VCaP (cell line): ENCODE measurements at regions not wholly inside any gene's neighbourhood (a gene's known extent, or its start where the extent isn't known, plus 50 kb on each side); places are given as distances from the start of the nearest gene placed in this dataset.

ENCODE experiments used
- H3K27ac ChIP-seq: fragments of 450-650 bp; 2 replicates; pipeline ENCODE4 v1.5.1; 2017
- TF ChIP-seq, protein P1 (sequence below): fragments of 450-650 bp; conservative IDR thresholded peaks from 2 replicates; pipeline ENCODE4 v1.5.1; 2017; ENCODE audit warnings: mild to moderate bottlenecking, moderate library complexity

DNA sequence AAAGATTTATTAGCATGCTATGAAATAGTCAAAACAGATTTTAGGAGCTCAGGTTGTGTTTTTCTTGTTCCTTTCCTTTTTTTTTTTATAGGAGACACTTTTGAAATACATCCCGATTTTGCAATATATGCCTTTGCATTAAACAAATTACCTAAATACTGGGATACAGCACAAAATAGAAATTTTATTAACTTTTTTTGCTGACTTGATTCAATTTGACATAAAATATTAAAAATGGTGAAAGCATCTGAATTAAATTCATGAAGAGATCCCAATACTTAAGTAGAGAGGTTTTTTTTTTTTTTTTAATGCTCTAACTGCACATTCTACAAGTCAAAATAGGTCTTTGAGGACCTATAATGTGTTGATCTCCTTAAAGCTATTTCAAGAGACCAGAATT lies 939.5 kb upstream of the CHAC2 start:
- TF ChIP-seq, protein P1, sequence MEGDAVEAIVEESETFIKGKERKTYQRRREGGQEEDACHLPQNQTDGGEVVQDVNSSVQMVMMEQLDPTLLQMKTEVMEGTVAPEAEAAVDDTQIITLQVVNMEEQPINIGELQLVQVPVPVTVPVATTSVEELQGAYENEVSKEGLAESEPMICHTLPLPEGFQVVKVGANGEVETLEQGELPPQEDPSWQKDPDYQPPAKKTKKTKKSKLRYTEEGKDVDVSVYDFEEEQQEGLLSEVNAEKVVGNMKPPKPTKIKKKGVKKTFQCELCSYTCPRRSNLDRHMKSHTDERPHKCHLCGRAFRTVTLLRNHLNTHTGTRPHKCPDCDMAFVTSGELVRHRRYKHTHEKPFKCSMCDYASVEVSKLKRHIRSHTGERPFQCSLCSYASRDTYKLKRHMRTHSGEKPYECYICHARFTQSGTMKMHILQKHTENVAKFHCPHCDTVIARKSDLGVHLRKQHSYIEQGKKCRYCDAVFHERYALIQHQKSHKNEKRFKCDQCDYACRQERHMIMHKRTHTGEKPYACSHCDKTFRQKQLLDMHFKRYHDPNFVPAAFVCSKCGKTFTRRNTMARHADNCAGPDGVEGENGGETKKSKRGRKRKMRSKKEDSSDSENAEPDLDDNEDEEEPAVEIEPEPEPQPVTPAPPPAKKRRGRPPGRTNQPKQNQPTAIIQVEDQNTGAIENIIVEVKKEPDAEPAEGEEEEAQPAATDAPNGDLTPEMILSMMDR = no peak
- no peak overlapping the region for H3K27ac ChIP-seq

DNA sequence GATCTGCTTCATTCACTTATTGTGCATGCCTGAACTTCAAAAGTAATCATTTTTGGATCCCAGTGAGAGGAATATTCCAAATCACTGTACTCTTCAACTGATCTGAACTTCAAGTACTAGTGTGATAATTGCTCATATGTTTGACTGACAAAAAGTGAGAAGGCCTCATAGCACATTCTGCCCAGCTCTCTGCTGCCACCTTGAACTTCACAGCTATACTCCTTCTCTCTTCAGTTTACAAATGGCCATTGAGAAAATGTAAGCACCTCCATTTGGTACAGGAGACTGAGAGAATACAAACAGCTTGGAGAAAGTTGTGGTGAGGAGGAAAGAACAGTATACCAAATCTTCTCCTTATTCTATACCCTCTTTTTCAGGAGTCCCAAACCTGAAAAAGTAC lies 946.0 kb upstream of the CHAC2 start:
- H3K27ac ChIP-seq = no peak overlapping the region
- TF ChIP-seq, protein P1 = peak; percentile 39

DNA sequence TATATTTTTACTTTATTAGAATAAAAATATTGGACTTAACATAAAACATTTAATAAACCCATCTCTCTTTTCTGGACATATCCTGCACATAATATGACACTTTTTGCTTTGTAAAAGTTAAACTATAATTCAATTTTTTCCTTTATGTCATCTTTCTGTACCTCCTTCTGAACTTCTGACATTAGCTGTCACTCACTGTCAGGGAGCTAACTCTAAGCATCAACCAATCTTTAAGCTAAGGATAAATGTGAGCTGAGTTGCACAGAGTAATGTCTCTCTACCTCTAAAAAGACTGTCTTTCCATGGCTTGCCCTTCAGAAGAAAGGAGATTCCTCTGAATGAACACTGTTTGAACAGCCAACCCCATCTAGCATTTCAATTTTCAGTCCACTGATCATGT lies 948.6 kb upstream of the CHAC2 start:
- TF ChIP-seq, protein P1 = no peak
- H3K27ac ChIP-seq = no peak overlapping the region

DNA sequence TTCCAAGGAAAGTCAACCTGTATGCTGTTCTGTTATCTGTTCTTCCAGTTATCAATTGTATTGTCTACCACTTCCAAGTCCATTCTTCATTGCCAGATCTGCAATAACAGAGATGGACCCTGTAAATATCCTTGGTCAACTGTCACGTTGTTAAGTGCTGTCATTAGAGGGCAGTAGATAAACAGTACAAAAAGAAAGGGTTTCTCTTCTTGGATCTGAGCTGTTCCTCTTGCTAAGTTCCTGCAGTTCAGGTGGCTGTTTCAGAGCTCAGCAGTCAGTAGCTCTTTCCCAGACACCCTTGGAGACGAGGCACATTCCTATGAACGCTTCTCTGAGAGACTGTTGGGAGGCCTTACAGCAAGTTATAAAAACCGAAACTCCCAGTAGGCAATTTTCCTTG lies 957.1 kb upstream of the CHAC2 start:
- TF ChIP-seq, protein P1 = peak; percentile 51
- H3K27ac ChIP-seq = no peak overlapping the region

DNA sequence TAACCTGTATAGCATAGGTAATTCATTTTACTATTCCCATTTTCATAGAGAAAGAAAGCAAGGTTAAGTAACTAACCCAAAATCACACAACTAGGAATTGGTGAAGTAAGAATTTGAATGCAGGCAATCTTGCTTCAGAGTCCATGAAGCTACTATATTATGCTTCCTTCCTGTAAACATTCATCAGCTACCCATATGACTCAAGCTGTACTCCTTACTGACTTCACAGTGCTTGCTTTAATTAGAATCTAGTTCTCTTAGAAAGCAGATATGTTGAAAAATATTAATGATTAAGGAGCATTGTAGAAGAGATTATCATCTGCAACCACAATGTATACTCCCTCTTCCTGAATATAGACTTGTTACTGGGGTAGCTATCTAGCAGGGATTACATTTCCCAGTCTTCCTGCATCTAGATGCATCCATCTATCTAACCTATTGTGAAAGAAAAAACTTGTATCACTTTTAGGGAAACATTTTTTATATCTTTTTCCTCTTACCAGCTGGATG lies 961.6 kb upstream of the CHAC2 start:
- TF ChIP-seq, protein P1 = no peak
- H3K27ac ChIP-seq = no peak overlapping the region

DNA sequence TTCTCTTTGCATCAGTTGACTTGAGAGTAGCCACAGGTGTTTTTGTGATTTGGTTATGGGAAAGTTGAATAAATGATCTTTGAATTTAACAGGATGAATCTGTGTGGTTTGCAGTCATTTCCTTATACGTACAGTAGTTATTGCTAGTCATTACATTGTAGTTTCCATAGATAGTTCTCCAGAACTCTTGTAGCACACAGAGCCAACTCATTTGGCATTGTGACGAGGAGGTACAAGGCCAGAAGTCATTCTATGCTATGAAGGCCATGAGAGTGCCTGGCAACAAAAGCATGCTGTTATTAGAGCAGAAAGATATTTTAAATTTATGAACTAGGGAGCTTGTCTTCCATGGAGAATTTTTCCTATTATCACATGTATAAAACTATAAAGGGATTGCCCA lies 973.0 kb upstream of the CHAC2 start:
- TF ChIP-seq, protein P1 = no peak
- H3K27ac ChIP-seq = no peak overlapping the region

DNA sequence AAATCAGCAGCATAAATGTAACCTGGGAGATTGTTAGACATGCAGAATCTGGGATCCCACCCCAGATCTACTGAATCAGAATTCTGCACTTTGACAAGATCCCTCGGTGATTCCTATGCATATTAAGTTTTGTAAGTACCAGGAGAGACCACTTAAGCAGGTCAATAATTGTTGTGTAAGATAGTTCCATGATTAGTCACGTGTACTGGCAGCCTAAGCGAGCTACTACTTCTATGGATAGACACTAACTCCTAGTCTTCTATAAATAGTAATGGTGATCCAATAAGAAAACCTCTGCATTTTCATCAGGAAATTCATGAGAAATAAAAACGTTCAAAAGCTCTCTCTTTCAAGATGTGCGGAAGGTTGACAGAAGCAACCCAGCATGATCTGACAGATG lies 988.2 kb upstream of the CHAC2 start:
- TF ChIP-seq, protein P1 = no peak

DNA sequence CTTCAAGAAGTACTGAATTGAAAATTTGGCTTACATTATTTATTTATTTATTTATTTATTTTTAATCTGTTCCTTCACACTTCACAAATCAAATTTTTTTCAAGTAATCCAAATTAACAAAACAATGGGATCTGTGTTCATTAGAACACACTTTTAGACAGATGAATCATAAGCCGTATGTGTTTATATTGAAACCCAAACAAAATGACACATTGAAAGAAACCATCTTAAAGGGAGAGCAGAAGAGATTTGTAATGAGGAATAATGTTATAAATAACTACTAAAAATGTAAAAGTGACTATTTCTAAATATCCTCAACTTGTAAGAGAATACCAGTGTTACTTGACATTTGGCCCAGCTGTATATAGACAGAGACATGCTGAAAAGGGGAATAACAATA lies 991.0 kb upstream of the CHAC2 start:
- TF ChIP-seq, protein P1 = no peak
- no peak overlapping the region for H3K27ac ChIP-seq

More for the DNA sequence above, 988.2 kb upstream of the CHAC2 start:
- no peak overlapping the region for H3K27ac ChIP-seq
